SK-N-SH treated with all-trans-retinoic acid at 6 μM for 48 hours (cell line): ENCODE measurements at regions not wholly inside any gene's neighbourhood (a gene's known extent, or its start where the extent isn't known, plus 50 kb on each side); places are given as distances from the start of the nearest gene placed in this dataset.
"Not testable (repeated sequence)": the region's sequence is repeated elsewhere in the genome, so short reads cannot be mapped to it uniquely, and the experiment has no call there.

Experiments used
- ATAC-seq: fragments of 200-7000 bp; cut with Tn5 transposase; 3 replicates; pipeline ENCODE4 v1.9.1; 2020; ENCODE audit warnings: mild to moderate bottlenecking, moderate library complexity
- BACH2 ChIP-seq: fragments of 250-450 bp; sonication (Bioruptor Pico); IDR thresholded peaks from 2 replicates; pipeline ENCODE4 v1.9.0; 2021; ENCODE audit warnings: mild to moderate bottlenecking, borderline replicate concordance
- CSDC2 ChIP-seq: fragments of 250-450 bp; sonication (Bioruptor Pico); IDR thresholded peaks from 2 replicates; pipeline ENCODE4 v1.5.0; 2020; ENCODE audit warnings: mild to moderate bottlenecking, moderate library complexity
- CSRNP3 ChIP-seq: fragments of 250-450 bp; sonication (Bioruptor Pico); IDR thresholded peaks from 2 replicates; pipeline ENCODE4 v1.5.1; 2021; ENCODE audit warnings: mild to moderate bottlenecking, moderate library complexity
- ESRRG ChIP-seq: fragments of 250-450 bp; sonication (Bioruptor Pico); IDR thresholded peaks from 2 replicates; pipeline ENCODE4 v1.6.1; 2021; ENCODE audit warnings: mild to moderate bottlenecking
- GLIS3 ChIP-seq: fragments of 250-450 bp; sonication (Bioruptor Pico); IDR thresholded peaks from 2 replicates; pipeline ENCODE4 v1.5.0; 2020; ENCODE audit warnings: mild to moderate bottlenecking, moderate library complexity
- OSR1 ChIP-seq: fragments of 250-450 bp; sonication (Bioruptor Pico); IDR thresholded peaks from 2 replicates; pipeline ENCODE4 v1.8.0; 2022; ENCODE audit warnings: moderate library complexity, mild to moderate bottlenecking, inconsistent platforms
- POU6F1 ChIP-seq: fragments of 250-450 bp; sonication (Bioruptor Pico); IDR thresholded peaks from 2 replicates; pipeline ENCODE4 v1.8.0; 2021; ENCODE audit warnings: low read depth, mild to moderate bottlenecking, moderate library complexity, borderline replicate concordance
- PPARA ChIP-seq: fragments of 250-450 bp; sonication (Bioruptor Pico); IDR thresholded peaks from 2 replicates; pipeline ENCODE4 v1.5.0; 2020; ENCODE audit warnings: mild to moderate bottlenecking, borderline replicate concordance
- TOX ChIP-seq: fragments of 250-450 bp; sonication (Bioruptor Pico); IDR thresholded peaks from 2 replicates; pipeline ENCODE4 v1.8.0; 2021; ENCODE audit warnings: mild to moderate bottlenecking, moderate library complexity, borderline replicate concordance
- ZC3H10 ChIP-seq: fragments of 250-450 bp; sonication (Bioruptor Pico); IDR thresholded peaks from 2 replicates; pipeline ENCODE4 v1.5.1; 2021; ENCODE audit warnings: mild to moderate bottlenecking, moderate library complexity
- ZFP3 ChIP-seq: fragments of 250-450 bp; sonication (Bioruptor Pico); IDR thresholded peaks from 2 replicates; pipeline ENCODE4 v1.5.0; 2020; ENCODE audit warnings: mild to moderate bottlenecking, moderate library complexity
- ZFP30 ChIP-seq: fragments of 450-650 bp; formaldehyde crosslinking; IDR thresholded peaks from 2 replicates; pipeline ENCODE4 v1.5.0; 2022; ENCODE audit warnings: mild to moderate bottlenecking, moderate library complexity
- ZNF565 ChIP-seq: fragments of 450-650 bp; formaldehyde crosslinking; conservative IDR thresholded peaks from 2 replicates; pipeline ENCODE4 v1.5.0; 2020; ENCODE audit warnings: low read depth, mild to moderate bottlenecking, moderate library complexity
- ZNF70 ChIP-seq: fragments of 450-650 bp; formaldehyde crosslinking; IDR thresholded peaks from 2 replicates; pipeline ENCODE4 v1.5.0; 2020; ENCODE audit warnings: mild to moderate bottlenecking, moderate library complexity
- ZNF8 ChIP-seq: fragments of 450-650 bp; formaldehyde crosslinking; IDR thresholded peaks from 2 replicates; pipeline ENCODE4 v1.5.0; 2020; ENCODE audit warnings: mild to moderate bottlenecking, moderate library complexity
- TF ChIP-seq, protein P1 (sequence below): fragments of 250-450 bp; sonication (Bioruptor Pico); IDR thresholded peaks from 2 replicates; pipeline ENCODE4 v1.5.1; 2020; ENCODE audit warnings: low read depth, mild to moderate bottlenecking, moderate library complexity
- TF ChIP-seq, protein P2 (sequence below): fragments of 250-450 bp; sonication (Bioruptor Pico); IDR thresholded peaks from 2 replicates; pipeline ENCODE4 v1.8.0; 2020; ENCODE audit warnings: mild to moderate bottlenecking, moderate library complexity, borderline replicate concordance
- TF ChIP-seq, protein P3 (sequence below): fragments of 250-450 bp; sonication (Bioruptor Pico); IDR thresholded peaks from 2 replicates; pipeline ENCODE4 v1.5.0; 2020; ENCODE audit warnings: mild to moderate bottlenecking, moderate library complexity

- no peak for ATAC-seq
- TF ChIP-seq, protein P1, sequence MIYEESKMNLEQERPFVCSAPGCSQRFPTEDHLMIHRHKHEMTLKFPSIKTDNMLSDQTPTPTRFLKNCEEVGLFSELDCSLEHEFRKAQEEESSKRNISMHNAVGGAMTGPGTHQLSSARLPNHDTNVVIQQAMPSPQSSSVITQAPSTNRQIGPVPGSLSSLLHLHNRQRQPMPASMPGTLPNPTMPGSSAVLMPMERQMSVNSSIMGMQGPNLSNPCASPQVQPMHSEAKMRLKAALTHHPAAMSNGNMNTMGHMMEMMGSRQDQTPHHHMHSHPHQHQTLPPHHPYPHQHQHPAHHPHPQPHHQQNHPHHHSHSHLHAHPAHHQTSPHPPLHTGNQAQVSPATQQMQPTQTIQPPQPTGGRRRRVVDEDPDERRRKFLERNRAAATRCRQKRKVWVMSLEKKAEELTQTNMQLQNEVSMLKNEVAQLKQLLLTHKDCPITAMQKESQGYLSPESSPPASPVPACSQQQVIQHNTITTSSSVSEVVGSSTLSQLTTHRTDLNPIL (CRISPR knock-in tag), result no peak
- TF ChIP-seq ZFP30, result peak; percentile 98
Observed at GRCh38 chr2:189982087-189982486, 80.4 kb downstream of the MSTN start.

DNA sequence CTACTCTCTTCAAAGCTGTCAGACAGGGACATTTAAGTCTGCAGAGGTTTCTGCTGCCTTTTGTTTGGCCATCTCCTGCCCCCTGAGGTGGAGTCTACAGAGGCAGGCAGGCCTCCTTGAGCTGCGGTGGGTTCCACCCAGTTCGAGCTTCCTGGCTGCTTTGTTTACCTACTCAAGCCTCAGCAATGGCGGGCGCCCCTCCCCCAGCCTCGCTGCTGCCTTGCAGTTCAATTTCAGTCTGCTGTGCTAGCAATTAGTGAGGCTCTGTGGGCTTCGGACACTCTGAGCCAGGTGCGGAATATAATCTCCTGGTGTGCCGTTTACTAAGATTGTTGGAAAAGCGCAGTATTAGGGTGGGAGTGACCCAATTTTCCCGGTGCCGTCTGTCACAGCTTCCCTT is 86.0 kb downstream of the MSTN start:
- ATAC-seq, result not testable (repeated sequence)

GRCh38 chr2:189960346-189960745 is 102.2 kb downstream of the MSTN start:
- ATAC-seq, result no peak

GRCh38 chr2:189959450-189959849 is 103.1 kb downstream of the MSTN start:
- ATAC-seq, result no peak
- no peak for TF ChIP-seq ZFP3 (CRISPR knock-in tag)
- TF ChIP-seq, protein P2, sequence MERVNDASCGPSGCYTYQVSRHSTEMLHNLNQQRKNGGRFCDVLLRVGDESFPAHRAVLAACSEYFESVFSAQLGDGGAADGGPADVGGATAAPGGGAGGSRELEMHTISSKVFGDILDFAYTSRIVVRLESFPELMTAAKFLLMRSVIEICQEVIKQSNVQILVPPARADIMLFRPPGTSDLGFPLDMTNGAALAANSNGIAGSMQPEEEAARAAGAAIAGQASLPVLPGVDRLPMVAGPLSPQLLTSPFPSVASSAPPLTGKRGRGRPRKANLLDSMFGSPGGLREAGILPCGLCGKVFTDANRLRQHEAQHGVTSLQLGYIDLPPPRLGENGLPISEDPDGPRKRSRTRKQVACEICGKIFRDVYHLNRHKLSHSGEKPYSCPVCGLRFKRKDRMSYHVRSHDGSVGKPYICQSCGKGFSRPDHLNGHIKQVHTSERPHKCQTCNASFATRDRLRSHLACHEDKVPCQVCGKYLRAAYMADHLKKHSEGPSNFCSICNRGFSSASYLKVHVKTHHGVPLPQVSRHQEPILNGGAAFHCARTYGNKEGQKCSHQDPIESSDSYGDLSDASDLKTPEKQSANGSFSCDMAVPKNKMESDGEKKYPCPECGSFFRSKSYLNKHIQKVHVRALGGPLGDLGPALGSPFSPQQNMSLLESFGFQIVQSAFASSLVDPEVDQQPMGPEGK, result no peak
- TF ChIP-seq CSRNP3 (CRISPR knock-in tag), result no peak
- no peak for TF ChIP-seq ZNF8 (CRISPR knock-in tag)

More at GRCh38 chr2:189960346-189960745, 102.2 kb downstream of the MSTN start:
- TF ChIP-seq ZNF70, result no peak
- no peak for TF ChIP-seq TOX (CRISPR knock-in tag)
- TF ChIP-seq, protein P2, result no peak
- no peak for TF ChIP-seq PPARA (CRISPR knock-in tag)
- TF ChIP-seq POU6F1 (CRISPR knock-in tag), result no peak
- TF ChIP-seq, protein P3, sequence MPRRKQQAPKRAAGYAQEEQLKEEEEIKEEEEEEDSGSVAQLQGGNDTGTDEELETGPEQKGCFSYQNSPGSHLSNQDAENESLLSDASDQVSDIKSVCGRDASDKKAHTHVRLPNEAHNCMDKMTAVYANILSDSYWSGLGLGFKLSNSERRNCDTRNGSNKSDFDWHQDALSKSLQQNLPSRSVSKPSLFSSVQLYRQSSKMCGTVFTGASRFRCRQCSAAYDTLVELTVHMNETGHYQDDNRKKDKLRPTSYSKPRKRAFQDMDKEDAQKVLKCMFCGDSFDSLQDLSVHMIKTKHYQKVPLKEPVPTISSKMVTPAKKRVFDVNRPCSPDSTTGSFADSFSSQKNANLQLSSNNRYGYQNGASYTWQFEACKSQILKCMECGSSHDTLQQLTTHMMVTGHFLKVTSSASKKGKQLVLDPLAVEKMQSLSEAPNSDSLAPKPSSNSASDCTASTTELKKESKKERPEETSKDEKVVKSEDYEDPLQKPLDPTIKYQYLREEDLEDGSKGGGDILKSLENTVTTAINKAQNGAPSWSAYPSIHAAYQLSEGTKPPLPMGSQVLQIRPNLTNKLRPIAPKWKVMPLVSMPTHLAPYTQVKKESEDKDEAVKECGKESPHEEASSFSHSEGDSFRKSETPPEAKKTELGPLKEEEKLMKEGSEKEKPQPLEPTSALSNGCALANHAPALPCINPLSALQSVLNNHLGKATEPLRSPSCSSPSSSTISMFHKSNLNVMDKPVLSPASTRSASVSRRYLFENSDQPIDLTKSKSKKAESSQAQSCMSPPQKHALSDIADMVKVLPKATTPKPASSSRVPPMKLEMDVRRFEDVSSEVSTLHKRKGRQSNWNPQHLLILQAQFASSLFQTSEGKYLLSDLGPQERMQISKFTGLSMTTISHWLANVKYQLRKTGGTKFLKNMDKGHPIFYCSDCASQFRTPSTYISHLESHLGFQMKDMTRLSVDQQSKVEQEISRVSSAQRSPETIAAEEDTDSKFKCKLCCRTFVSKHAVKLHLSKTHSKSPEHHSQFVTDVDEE (CRISPR knock-in tag), result no peak
- no peak for TF ChIP-seq CSDC2
- TF ChIP-seq, protein P1 (CRISPR knock-in tag), result no peak
- no peak for TF ChIP-seq ZNF565 (CRISPR knock-in tag)
- no peak for TF ChIP-seq ZC3H10 (CRISPR knock-in tag)
- TF ChIP-seq ZFP30, result no peak
- no peak for TF ChIP-seq ESRRG (CRISPR knock-in tag)
- no peak for TF ChIP-seq OSR1 (CRISPR knock-in tag)
- TF ChIP-seq BACH2 (CRISPR knock-in tag), result no peak
- TF ChIP-seq GLIS3, result no peak
